Ascending aorta (tissue), 2 donors: ENCODE measurements at regions not wholly inside any gene's neighbourhood (a gene's known extent, or its start where the extent isn't known, plus 50 kb on each side); places are given as distances from the start of the nearest gene placed in this dataset.

Experiments
- DNase-seq, 2 donors: peaks; one replicate each; pipeline ENCODE4 v3.0.0-alpha.2; 2019; ENCODE audit warnings: low spot score in 2 of 2
- H3K27ac ChIP-seq, 2 donors: fragments of 200-600 bp; sonication (generic); one replicate each; pipeline ENCODE4 v1.5.1; 2016 to 2017; ENCODE audit warnings: mild to moderate bottlenecking in 1 of 2
- H3K27me3 ChIP-seq: fragments of 200-600 bp; sonication (generic); one replicate; pipeline ENCODE4 v1.5.1; 2017
- H3K36me3 ChIP-seq, 2 donors: fragments of 200-600 bp; sonication (generic); one replicate each; pipeline ENCODE4 v1.5.1; 2016
- H3K4me1 ChIP-seq, 2 donors: fragments of 200-600 bp; sonication (generic); one replicate each; pipeline ENCODE4 v1.5.1; 2016 to 2017; ENCODE audit warnings: mild to moderate bottlenecking in 1 of 2
- H3K4me3 ChIP-seq, 2 donors: fragments of 200-600 bp; sonication (generic); one replicate each; pipeline ENCODE4 v1.5.1; 2016 to 2017; ENCODE audit warnings: mild to moderate bottlenecking in 1 of 2
- H3K9me3 ChIP-seq, 2 donors: fragments of 200-600 bp; sonication (generic); one replicate each; pipeline ENCODE4 v1.5.1; 2016
- intact Hi-C: fragments of 100-400 bp; cut with DNase I; formaldehyde crosslinking; loops from one replicate; pipeline ENCODE4 v1.15.1; 2023
- TF ChIP-seq, protein P1 (sequence below), 3 experiments: fragments of 200-600 bp in 2 of 3; fragments of 450-650 bp in 1 of 3; sonication (generic) in 2 of 3; IDR thresholded peaks; one replicate each; pipeline ENCODE4 v1.5.1; 2016 to 2019; ENCODE audit warnings: antibody characterized with exemption in 3 of 3, mild to moderate bottlenecking in 1 of 3, moderate library complexity in 1 of 3

DNA sequence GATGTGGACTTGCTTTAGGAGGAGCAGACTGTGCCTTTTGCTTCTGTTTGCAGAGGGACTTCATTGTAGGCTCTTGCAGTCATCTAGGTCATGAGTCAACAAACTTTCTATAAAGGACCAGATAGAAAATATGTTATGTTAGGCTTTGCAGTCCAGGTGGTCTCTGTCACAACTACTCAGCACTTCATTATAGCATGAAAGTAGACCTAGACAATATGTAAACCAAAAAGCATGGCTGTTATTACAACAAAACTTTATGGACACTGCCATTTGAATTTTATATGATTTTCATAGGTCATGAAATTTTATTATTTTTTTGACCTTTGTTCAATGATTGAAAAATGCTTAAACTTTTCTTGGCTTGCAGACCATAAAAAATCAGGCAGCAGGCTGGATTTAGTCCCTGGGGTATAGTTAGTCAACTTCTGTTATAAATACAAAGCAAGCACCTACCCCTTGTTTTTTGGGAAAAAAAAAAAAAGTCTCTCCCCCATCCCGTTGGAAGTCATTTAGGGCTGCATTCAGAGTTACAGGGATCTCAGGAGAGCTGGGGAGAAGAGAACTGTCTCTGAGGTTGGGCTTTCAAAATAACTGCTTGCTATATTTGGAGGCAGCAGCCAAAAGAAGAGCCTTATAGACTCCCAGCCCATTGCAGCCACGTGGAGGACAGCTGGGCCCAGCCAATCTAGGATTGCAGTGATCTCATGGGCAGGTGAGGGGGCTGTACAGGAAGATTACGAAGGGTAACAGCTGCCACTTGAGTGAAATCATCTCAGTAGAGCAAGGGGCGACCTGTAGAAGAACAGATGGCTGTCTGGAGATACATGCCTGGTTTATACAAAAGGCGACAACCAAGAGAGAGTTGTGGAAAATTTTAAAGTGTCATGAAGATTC is 136.6 kb upstream of the TNC start:
- H3K27me3 ChIP-seq, result no peaks in the 10 kb centered on the region
- no peaks in the 10 kb centered on the region for H3K9me3 ChIP-seq
- H3K36me3 ChIP-seq, result no peaks in the 10 kb centered on the region
- intact Hi-C loops, result no loop called here
- no peak overlapping the region for H3K4me3 ChIP-seq
- TF ChIP-seq, protein P1, sequence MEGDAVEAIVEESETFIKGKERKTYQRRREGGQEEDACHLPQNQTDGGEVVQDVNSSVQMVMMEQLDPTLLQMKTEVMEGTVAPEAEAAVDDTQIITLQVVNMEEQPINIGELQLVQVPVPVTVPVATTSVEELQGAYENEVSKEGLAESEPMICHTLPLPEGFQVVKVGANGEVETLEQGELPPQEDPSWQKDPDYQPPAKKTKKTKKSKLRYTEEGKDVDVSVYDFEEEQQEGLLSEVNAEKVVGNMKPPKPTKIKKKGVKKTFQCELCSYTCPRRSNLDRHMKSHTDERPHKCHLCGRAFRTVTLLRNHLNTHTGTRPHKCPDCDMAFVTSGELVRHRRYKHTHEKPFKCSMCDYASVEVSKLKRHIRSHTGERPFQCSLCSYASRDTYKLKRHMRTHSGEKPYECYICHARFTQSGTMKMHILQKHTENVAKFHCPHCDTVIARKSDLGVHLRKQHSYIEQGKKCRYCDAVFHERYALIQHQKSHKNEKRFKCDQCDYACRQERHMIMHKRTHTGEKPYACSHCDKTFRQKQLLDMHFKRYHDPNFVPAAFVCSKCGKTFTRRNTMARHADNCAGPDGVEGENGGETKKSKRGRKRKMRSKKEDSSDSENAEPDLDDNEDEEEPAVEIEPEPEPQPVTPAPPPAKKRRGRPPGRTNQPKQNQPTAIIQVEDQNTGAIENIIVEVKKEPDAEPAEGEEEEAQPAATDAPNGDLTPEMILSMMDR (IDR thresholded peaks at IDR 0.05), result no peak
- H3K27ac ChIP-seq, result no peak overlapping the region
- no peaks in the 10 kb centered on the region for H3K4me1 ChIP-seq
- DNase-seq, result no peak

DNA sequence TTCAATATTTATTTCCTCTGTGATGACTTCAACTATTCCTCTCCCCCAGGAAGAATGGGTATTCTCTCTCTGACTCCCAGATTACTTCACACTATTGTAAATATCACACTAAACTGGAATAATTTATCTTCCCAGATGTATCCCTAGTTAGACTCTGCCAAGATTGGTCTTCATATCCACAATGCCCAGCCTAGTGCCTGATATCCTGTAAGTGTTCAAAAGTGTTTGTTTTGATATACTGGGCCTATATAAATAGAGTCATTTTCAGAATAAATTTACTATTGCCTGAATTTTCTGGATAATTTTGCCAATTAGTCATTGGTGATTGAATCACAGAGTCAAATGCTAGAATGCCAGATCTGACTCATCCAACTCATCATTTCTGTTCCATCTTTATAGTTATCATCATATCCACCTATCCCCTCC is 143.7 kb upstream of the TNC start:
- no peak overlapping the region for H3K27ac ChIP-seq
- no peak for DNase-seq
- H3K27me3 ChIP-seq, result no peaks in the 10 kb centered on the region
- H3K9me3 ChIP-seq, result no peaks in the 10 kb centered on the region
- no peak overlapping the region for H3K4me3 ChIP-seq
- TF ChIP-seq, protein P1 (IDR thresholded peaks at IDR 0.05), result no peak
- H3K4me1 ChIP-seq, result peaks cover 0 to 9% of the 10 kb centered on the region in 2 donors
- no peaks in the 10 kb centered on the region for H3K36me3 ChIP-seq
- intact Hi-C loops, result loop anchor here (10.0 kb wide), 1 partner anchor 263 kb away; no protein-coding TSS in a partner anchor

DNA sequence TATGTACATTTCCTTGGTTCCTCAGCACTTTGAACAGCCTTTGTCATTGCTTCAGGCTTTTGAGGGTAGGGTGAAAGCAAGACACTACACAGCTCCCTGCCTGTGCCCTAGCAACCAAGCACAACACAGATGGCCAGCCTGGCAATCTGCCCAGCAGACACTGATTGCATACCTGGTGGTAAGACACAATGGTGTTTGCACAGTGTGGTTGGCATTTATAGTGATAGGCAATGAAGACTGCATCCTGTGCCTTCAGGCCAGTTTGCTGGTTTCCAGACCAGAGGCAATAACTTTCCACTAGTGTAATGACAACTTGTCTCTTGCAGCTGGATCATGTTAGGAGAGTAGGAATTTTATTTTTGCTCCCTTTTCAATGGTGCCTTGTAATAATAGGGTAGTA is 144.5 kb upstream of the TNC start:
- H3K36me3 ChIP-seq, result no peaks in the 10 kb centered on the region
- TF ChIP-seq, protein P1 (IDR thresholded peaks at IDR 0.05), result no peak
- no peak for DNase-seq
- H3K27me3 ChIP-seq, result no peaks in the 10 kb centered on the region
- no peak overlapping the region for H3K4me3 ChIP-seq
- no peaks in the 10 kb centered on the region for H3K9me3 ChIP-seq
- H3K4me1 ChIP-seq, result peaks cover 0 to 9% of the 10 kb centered on the region in 2 donors
- intact Hi-C loops, result loop anchor here (10.0 kb wide), 1 partner anchor 262 kb away; no protein-coding TSS in a partner anchor
- H3K27ac ChIP-seq, result no peak overlapping the region

DNA sequence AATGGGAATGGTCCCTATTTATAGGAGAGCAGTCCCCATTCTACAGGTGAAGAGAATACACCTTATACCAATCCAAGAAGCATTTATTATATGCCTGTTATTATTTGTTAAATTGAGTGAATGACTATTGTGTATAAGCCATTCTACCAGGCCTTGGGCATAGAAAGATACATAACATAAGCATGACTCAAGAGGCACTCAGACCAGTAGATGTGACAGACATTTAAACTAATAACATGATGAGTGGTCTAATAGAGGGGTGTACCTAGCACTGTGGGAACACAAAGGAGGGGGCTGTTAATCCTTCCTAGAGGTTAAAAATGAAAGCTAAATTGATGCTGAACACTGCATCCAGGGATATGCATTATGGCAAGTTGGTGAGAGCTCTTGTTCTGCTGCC is 145.0 kb upstream of the TNC start:
- H3K4me3 ChIP-seq, result no peak overlapping the region
- TF ChIP-seq, protein P1 (IDR thresholded peaks at IDR 0.05), result no peak
- peaks cover 0 to 9% of the 10 kb centered on the region in 2 donors for H3K4me1 ChIP-seq
- H3K27me3 ChIP-seq, result no peaks in the 10 kb centered on the region
- no peak for DNase-seq
- no peaks in the 10 kb centered on the region for H3K9me3 ChIP-seq
- no peaks in the 10 kb centered on the region for H3K36me3 ChIP-seq
- intact Hi-C loops, result loop anchor here (10.0 kb wide), 1 partner anchor 262 kb away; no protein-coding TSS in a partner anchor
- no peak overlapping the region for H3K27ac ChIP-seq

DNA sequence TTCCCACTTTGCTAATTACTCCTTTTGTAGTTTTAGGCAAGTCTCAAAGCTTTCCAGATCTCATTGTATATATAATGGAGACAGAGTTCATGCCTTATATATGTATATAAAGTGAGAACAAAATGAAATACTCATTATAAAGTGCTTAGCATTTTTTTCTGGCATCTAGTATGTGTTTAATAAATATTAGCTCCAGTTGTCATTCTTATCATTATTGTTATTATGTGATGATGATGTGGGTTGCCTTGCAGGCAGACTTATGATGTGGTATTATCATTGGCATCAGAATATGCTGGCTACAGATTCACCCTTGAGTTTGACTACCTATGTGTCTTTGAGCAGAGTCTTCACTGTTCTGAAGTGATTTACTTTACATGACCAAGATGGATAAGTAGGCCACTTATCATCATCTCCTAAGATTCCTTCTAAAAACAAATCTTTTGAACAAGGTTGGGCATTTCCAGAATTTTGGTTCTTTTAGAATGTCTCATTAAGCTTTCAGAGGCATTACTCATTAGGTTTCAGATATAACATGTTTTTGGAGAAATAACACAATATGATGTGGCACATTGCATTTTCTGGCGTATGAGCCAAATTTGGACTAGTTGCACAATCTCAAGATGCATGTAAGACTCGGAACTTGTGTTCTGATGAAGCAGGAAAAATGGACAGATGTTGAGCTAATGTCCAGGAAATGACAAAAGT is 145.6 kb upstream of the TNC start:
- Histone ChIP-seq H3K36me3 (no peaks in the 10 kb centered on the region), H3K4me3 (no peak overlapping the region), H3K4me1 (peaks cover 0 to 9% of the 10 kb centered on the region in 2 donors), H3K27ac (no peak overlapping the region), H3K27me3 (no peaks in the 10 kb centered on the region), H3K9me3 (no peaks in the 10 kb centered on the region)
- intact Hi-C loops, result loop anchor here (10.0 kb wide), 1 partner anchor 261 kb away; no protein-coding TSS in a partner anchor
- TF ChIP-seq, protein P1 (IDR thresholded peaks at IDR 0.05), result no peak
- no peak for DNase-seq
